VCaP (cell line): ENCODE measurements at regions not wholly inside any gene's neighbourhood (a gene's known extent, or its start where the extent isn't known, plus 50 kb on each side); places are given as distances from the start of the nearest gene placed in this dataset.
"Not testable (repeated sequence)": the region's sequence is repeated elsewhere in the genome, so short reads cannot be mapped to it uniquely, and the experiment has no call there.

Source experiments
- H3K27ac ChIP-seq: fragments of 450-650 bp; 2 replicates; pipeline ENCODE4 v1.5.1; 2017
- TF ChIP-seq, protein P1 (sequence below): fragments of 450-650 bp; conservative IDR thresholded peaks from 2 replicates; pipeline ENCODE4 v1.5.1; 2017; ENCODE audit warnings: mild to moderate bottlenecking, moderate library complexity

GRCh38 chr17:45628019-45628418 is 137.5 kb upstream of the PLEKHM1 start:
- TF ChIP-seq, protein P1, sequence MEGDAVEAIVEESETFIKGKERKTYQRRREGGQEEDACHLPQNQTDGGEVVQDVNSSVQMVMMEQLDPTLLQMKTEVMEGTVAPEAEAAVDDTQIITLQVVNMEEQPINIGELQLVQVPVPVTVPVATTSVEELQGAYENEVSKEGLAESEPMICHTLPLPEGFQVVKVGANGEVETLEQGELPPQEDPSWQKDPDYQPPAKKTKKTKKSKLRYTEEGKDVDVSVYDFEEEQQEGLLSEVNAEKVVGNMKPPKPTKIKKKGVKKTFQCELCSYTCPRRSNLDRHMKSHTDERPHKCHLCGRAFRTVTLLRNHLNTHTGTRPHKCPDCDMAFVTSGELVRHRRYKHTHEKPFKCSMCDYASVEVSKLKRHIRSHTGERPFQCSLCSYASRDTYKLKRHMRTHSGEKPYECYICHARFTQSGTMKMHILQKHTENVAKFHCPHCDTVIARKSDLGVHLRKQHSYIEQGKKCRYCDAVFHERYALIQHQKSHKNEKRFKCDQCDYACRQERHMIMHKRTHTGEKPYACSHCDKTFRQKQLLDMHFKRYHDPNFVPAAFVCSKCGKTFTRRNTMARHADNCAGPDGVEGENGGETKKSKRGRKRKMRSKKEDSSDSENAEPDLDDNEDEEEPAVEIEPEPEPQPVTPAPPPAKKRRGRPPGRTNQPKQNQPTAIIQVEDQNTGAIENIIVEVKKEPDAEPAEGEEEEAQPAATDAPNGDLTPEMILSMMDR = no peak

DNA sequence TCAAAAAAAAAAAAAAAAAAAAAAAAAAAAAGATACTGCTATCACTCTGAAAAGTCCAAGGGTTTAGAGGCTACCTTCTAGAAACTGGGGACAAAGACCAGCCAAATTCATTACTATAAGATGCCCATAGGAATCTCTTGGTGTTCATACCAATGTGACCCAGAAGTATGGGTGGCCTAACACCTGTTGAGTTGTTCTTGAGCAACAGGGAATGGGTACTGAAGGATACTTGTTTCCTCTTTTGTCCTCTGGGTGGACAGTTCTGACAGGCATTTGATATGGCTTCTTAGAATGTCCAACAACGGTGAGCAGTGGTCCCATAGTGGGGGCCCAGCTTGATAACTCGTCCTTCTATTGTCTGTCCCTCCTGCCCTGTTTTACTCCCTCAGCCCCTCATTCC is 141.4 kb upstream of the PLEKHM1 start:
- TF ChIP-seq, protein P1 = no peak
- H3K27ac ChIP-seq = no peak overlapping the region

More at GRCh38 chr17:45628019-45628418, 137.5 kb upstream of the PLEKHM1 start:
- no peak overlapping the region for H3K27ac ChIP-seq

DNA sequence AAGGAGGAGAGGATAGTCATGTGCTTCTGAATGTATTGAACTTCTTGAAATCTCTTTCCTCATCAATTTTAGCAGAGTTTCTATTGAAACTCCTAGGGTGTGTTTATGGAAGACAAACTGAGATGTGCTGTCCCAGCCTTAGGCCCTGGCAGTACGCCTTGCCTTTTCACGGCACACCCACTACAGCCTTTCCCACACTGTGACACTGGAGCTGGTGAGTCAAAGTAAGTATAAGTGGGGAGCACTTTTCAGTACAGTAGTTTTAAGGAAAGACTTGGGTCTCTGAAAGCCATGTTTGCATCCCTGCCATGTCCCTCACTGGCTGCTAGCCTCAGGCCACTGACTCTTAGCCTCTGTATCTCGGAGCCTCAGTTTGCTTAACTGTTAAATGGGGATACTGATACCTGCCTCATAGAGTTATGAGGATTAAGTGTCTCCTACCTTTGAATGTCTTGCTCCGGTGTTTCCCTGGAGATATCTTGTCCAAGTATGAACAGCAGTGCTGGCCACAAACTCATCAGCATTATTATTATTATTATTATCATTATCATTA is 144.7 kb upstream of the CRHR1 start:
- TF ChIP-seq, protein P1 = no peak
- H3K27ac ChIP-seq = no peak overlapping the region

DNA sequence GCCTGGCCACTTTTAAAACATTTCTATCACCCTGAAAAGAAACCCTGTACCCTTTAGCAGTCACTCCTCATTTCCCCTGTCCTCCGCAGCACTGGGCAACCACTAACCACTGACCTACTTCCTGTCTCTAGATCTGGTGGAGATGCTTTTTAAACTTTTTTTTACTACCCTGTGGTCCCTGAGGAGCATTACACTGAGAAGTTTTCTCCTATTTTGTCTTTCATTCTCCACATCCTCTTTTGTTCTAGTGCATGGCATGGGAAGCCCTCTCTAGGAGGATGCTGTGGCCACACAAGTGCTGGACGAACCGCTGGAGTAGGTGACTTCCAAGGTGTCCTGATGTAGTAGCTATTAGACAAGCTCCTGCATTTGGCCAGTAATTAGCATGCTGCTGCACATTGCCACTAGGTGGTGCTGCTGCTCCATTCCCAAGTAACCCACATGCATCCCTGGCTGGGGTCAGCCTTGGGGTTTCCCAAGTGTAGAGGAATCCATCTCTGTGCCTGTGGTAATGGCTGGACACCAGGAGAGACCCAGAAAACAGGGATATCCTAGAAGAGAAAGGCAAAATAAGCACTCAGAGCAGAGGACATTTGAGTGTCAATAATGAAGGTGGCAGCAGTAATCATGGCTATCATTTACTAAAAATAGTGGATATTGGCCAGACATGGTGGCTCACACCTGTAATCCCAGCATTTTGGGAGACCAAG is 143.8 kb upstream of the CRHR1 start:
- H3K27ac ChIP-seq = no peak overlapping the region
- TF ChIP-seq, protein P1 = peak; percentile 99

GRCh38 chr17:45641541-45641940 is 142.6 kb upstream of the CRHR1 start:
- no peak overlapping the region for H3K27ac ChIP-seq
- TF ChIP-seq, protein P1 = no peak

DNA sequence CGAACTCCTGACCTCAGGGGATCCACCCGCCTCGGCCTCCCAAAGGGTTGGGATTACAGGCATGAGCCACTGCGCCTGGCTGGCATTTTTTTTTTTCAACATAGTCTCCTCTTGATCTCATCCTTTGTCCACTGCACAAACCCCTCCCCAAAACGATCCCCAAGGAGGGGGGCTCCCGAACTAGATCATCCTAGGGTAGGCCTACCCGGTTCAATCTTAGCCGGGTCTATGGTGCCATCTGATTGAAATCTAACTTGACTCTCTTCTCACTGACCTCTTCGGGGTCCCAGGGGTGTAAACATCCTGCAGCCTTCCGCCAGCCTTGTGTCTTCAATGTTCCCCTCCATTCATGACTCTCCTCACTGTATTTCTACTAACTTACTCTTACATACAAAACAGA is 140.5 kb upstream of the CRHR1 start:
- TF ChIP-seq, protein P1 = no peak
- H3K27ac ChIP-seq = no peak overlapping the region

- H3K27ac ChIP-seq = not testable (repeated sequence)
Measured at GRCh38 chr17:45644637-45645036, 139.5 kb upstream of the CRHR1 start.

DNA sequence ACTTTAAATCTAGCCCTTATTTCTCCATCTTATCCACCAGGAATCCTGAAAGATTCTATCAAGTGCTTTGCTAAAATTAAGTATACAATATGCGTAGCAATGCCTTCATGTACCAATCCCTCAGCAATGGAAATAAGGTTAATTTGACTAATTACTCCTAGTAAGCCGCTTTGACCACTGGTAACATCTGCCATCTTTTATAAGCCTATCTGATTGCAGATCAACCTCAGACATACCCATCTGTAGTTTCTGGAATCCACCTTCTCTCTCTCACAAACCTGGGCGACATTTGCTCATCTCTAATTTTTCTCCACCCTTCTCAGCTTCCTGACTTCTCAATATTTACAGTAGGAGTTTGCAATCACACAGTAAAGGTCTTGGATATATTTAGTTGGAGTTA is 138.8 kb upstream of the CRHR1 start:
- TF ChIP-seq, protein P1 = no peak
- no peak overlapping the region for H3K27ac ChIP-seq
